Dermis microvascular lymphatic vessel endothelial cell (primary cell): ENCODE measurements at regions not wholly inside any gene's neighbourhood (a gene's known extent, or its start where the extent isn't known, plus 50 kb on each side); places are given as distances from the start of the nearest gene placed in this dataset.

Source experiments
- DNase-seq, 2 donors: peaks; one replicate each; pipeline versions ENCODE4 v3.0.0 to v3.0.0-alpha.2; 2010; ENCODE audit warnings: low read depth in 2 of 2

- DNase-seq: no peak
Measured at GRCh38 chr12:111175396-111176094, 193.3 kb downstream of the PHETA1 start.

- no peak for DNase-seq
Measured at GRCh38 chr12:111174961-111175345, 193.9 kb downstream of the PHETA1 start.

GRCh38 chr12:111174251-111174960, 194.5 kb downstream of the PHETA1 start:
- DNase-seq: no peak

- no peak for DNase-seq
Measured at GRCh38 chr12:111173836-111174235, 195.1 kb downstream of the PHETA1 start.

- no peak for DNase-seq
Measured at GRCh38 chr12:111173391-111173790, 195.5 kb downstream of the PHETA1 start.

GRCh38 chr12:111172786-111173185, 196.1 kb downstream of the PHETA1 start:
- DNase-seq: no peak

GRCh38 chr12:111171832-111172231, 197.1 kb downstream of the PHETA1 start:
- no peak for DNase-seq

GRCh38 chr12:111171345-111171744, 197.6 kb downstream of the PHETA1 start:
- no peak for DNase-seq

GRCh38 chr12:111170543-111170942, 198.4 kb downstream of the PHETA1 start:
- DNase-seq: no peak

GRCh38 chr12:111169456-111169855, 199.4 kb downstream of the PHETA1 start:
- no peak for DNase-seq

GRCh38 chr12:111169032-111169431, 199.9 kb downstream of the PHETA1 start:
- no peak for DNase-seq

GRCh38 chr12:111168009-111168900, 200.6 kb downstream of the PHETA1 start:
- no peak for DNase-seq

GRCh38 chr12:111166779-111167540, 201.9 kb downstream of the PHETA1 start:
- no peak for DNase-seq

GRCh38 chr12:111164833-111165525, 203.9 kb downstream of the PHETA1 start:
- no peak for DNase-seq

GRCh38 chr12:111163422-111163821, 205.5 kb downstream of the PHETA1 start:
- no peak for DNase-seq

GRCh38 chr12:111161898-111162297, 207.0 kb downstream of the PHETA1 start:
- DNase-seq: no peak

- no peak for DNase-seq
Measured at GRCh38 chr12:111160350-111161241, 208.3 kb downstream of the PHETA1 start.

- no peak for DNase-seq
Measured at GRCh38 chr12:111158992-111159391, 209.9 kb downstream of the PHETA1 start.

GRCh38 chr12:111157486-111157885, 211.4 kb downstream of the PHETA1 start:
- no peak for DNase-seq

- no peak for DNase-seq
Measured at GRCh38 chr12:111156304-111156703, 212.6 kb downstream of the PHETA1 start.
